Activated naive CD4-positive, alpha-beta T cell (primary cell): ENCODE measurements at regions not wholly inside any gene's neighbourhood (a gene's known extent, or its start where the extent isn't known, plus 50 kb on each side); places are given as distances from the start of the nearest gene placed in this dataset.
"Not testable (repeated sequence)": the region's sequence is repeated elsewhere in the genome, so short reads cannot be mapped to it uniquely, and the experiment has no call there.

Experiments
- DNase-seq, 4 experiments: peaks; one replicate each; lab custom pipeline; 2025; lab: John Stamatoyannopoulos, UW

GRCh38 chr15:36075333-36075732 is 504.1 kb upstream of the CDIN1 start:
- DNase-seq: no peak

GRCh38 chr15:36079021-36079420 is 500.4 kb upstream of the CDIN1 start:
- no peak for DNase-seq

GRCh38 chr15:36080759-36081158 is 498.7 kb upstream of the CDIN1 start:
- no peak for DNase-seq

- no peak for DNase-seq
Observed at GRCh38 chr15:36090286-36090946, 489.0 kb upstream of the CDIN1 start.

- DNase-seq: no peak
Observed at GRCh38 chr15:36106640-36107335, 472.6 kb upstream of the CDIN1 start.

- no peak for DNase-seq
Observed at GRCh38 chr15:36108541-36108940, 470.9 kb upstream of the CDIN1 start.

- DNase-seq: no peak
Observed at GRCh38 chr15:36109943-36110658, 469.3 kb upstream of the CDIN1 start.

GRCh38 chr15:36110659-36110993 is 468.8 kb upstream of the CDIN1 start:
- no peak for DNase-seq

- no peak for DNase-seq
Observed at GRCh38 chr15:36117296-36117787, 462.1 kb upstream of the CDIN1 start.

- no peak for DNase-seq
Observed at GRCh38 chr15:36126194-36126593, 453.2 kb upstream of the CDIN1 start.

- DNase-seq: no peak
Observed at GRCh38 chr15:36130641-36131310, 448.6 kb upstream of the CDIN1 start.

- DNase-seq: no peak
Observed at GRCh38 chr15:36133742-36134141, 445.7 kb upstream of the CDIN1 start.

- no peak for DNase-seq
Observed at GRCh38 chr15:36136049-36136448, 443.4 kb upstream of the CDIN1 start.

GRCh38 chr15:36152936-36153335 is 426.5 kb upstream of the CDIN1 start:
- DNase-seq: no peak

GRCh38 chr15:36156879-36157427 is 422.5 kb upstream of the CDIN1 start:
- DNase-seq: no peak

- DNase-seq: no peak
Observed at GRCh38 chr15:36160351-36160750, 419.1 kb upstream of the CDIN1 start.

- no peak for DNase-seq
Observed at GRCh38 chr15:36161108-36161507, 418.3 kb upstream of the CDIN1 start.

- no peak for DNase-seq
Observed at GRCh38 chr15:36161771-36162212, 417.6 kb upstream of the CDIN1 start.

- DNase-seq: not testable (repeated sequence)
Observed at GRCh38 chr15:36163983-36164382, 415.4 kb upstream of the CDIN1 start.

- no peak for DNase-seq
Observed at GRCh38 chr15:36172955-36173354, 406.5 kb upstream of the CDIN1 start.

GRCh38 chr15:36175186-36175740 is 404.2 kb upstream of the CDIN1 start:
- DNase-seq: no peak
